ENCODE measurements at regions not wholly inside any gene's neighbourhood (a gene's known extent, or its start where the extent isn't known, plus 50 kb on each side); places are given as distances from the start of the nearest gene placed in this dataset.

DNA sequence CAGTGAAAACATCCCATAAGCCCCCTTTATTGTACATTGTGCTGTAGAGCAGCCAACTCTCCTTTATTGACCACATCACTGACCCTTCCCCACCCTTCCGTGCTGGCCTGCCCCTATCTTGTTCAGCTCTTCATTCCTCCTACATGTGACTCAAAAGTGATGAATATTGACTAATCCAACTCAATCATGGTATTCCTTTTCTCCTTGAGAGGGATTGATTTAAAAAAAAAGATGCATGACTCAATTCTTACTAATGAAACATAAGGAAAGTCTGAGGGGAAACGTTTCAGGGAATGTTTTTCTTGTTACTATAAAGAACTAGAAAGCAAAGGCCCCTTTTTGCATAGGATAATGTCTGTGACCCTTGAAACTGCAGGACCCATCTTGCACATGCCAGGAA, 125.2 kb upstream of the SOX9 start:
- TF ChIP-seq, protein P1, sequence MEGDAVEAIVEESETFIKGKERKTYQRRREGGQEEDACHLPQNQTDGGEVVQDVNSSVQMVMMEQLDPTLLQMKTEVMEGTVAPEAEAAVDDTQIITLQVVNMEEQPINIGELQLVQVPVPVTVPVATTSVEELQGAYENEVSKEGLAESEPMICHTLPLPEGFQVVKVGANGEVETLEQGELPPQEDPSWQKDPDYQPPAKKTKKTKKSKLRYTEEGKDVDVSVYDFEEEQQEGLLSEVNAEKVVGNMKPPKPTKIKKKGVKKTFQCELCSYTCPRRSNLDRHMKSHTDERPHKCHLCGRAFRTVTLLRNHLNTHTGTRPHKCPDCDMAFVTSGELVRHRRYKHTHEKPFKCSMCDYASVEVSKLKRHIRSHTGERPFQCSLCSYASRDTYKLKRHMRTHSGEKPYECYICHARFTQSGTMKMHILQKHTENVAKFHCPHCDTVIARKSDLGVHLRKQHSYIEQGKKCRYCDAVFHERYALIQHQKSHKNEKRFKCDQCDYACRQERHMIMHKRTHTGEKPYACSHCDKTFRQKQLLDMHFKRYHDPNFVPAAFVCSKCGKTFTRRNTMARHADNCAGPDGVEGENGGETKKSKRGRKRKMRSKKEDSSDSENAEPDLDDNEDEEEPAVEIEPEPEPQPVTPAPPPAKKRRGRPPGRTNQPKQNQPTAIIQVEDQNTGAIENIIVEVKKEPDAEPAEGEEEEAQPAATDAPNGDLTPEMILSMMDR (IDR thresholded peaks at IDR 0.05): no peak
- no peak for TF ChIP-seq POLR2A (IDR thresholded peaks at IDR 0.05)
